Hindlimb muscle (tissue), 1 donor: ENCODE measurements at regions not wholly inside any gene's neighbourhood (a gene's known extent, or its start where the extent isn't known, plus 50 kb on each side); places are given as distances from the start of the nearest gene placed in this dataset.
A peak's percentile ranks its signal among the peaks of the same experiment; 100 is the strongest.
"Not testable (repeated sequence)": the region's sequence is repeated elsewhere in the genome, so short reads cannot be mapped to it uniquely, and the experiment has no call there.

ENCODE experiments used
- DNase-seq: peaks from one replicate; pipeline ENCODE4 v3.0.0-alpha.2; 2013

- no peak for DNase-seq
Observed at GRCh38 chr12:125312471-125312870, 247.2 kb downstream of the AACS start.

GRCh38 chr12:125314051-125314755 is 249.0 kb downstream of the AACS start:
- DNase-seq = no peak

DNA sequence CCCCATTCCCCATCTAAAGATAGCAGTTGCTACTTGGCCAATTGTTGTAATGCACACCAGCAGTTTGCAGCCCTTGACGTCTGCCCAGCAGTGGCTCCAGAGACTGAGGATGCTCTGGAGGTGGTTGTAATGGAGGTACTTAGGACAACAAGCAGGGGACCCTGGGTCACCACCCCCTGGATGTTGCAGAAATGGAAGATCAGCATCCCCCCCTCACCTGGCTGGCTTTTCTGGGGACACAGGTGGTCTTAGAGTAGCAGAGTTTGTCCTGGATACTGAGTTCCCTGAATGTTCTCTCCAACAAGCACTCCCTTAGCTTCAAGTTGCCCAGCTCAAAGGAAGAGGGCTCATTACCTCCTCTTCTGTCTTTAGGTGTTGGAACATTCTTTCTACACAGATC is 250.5 kb downstream of the AACS start:
- no peak for DNase-seq

DNA sequence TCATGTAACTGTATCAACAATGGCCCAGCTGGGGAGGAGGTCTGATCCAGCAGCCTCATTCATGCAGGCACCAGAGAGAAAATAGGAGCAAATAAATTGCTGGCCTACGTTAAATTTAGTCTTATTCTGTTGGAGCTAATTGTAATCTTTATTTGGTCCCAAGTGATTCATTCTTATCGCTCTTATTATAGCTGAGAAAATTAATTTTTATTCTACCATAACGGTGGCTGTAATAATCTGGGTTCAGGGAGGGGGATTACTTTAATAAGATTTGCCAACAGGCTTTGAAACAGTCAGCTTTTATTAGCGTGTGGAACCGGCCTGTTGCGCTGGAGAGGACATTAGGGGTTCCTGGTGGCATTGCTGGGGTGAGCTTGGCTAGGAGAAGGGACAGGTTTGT is 254.9 kb downstream of the AACS start:
- no peak for DNase-seq

- no peak for DNase-seq
Observed at GRCh38 chr12:125324861-125325490, 259.7 kb downstream of the AACS start.

GRCh38 chr12:125329239-125330102 is 264.2 kb downstream of the AACS start:
- no peak for DNase-seq

GRCh38 chr12:125330645-125331341 is 265.6 kb downstream of the AACS start:
- DNase-seq = peak; percentile 49

- no peak for DNase-seq
Observed at GRCh38 chr12:125331342-125332052, 266.3 kb downstream of the AACS start.

DNA sequence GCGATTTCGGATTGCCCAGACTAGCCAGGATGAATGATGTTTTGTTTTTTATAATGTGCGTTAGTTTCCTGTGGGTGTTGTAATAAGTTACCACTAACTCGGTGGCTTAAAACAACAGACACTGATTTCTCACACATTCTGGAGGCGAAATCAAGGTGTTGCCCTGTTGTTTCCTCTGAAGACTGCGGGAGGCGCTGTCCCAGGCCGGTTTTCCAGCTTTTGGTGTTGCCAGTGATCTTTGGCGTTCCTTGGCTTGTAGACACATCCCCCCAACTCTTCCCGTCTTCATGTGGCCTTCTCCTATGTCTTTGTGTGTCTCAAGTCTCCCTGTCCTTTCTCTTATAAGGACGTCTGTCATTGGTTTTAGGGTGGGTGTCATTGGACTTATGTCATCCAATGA is 267.7 kb downstream of the AACS start:
- DNase-seq = no peak

GRCh38 chr12:125336246-125336645 is 271.0 kb downstream of the AACS start:
- no peak for DNase-seq

GRCh38 chr12:125340791-125341190 is 275.6 kb downstream of the AACS start:
- DNase-seq = peak; percentile 76

DNA sequence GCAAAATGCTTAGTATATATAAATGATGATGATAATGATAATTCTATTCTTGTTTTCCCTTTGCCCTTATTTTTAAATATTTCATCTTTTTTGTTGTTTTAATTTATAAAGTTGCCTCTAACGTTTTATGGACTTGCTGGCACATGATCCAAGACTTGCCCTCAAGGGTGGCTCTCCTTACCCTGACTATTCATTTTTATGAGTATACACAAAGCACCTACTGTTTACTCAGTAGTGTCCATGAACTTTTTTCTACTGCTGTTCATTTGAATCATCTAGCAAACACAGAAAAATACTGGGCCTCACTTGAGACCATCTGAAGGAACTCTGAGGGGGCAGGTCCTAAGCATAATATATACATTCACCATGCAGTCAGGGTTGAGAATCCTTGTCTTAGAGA is 276.2 kb downstream of the AACS start:
- no peak for DNase-seq

DNA sequence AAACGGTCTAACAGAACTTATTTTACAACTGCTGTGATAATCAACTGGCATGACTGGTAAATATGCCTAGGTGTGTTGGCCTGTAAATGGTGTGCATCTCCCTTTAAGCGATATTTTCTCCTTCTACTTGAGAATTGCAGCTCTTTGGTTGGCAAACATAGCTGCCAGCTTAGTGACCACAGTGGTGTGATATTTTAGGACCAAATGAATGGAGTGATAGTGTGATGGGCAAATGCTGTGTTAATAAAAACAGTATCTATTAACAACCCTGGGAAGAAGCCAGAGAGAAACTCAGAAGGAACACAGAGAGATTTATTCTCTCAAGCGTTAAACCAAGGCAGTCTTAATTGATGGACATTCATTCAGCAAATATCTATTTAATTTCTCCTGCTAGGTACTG is 278.4 kb downstream of the AACS start:
- DNase-seq = no peak

DNA sequence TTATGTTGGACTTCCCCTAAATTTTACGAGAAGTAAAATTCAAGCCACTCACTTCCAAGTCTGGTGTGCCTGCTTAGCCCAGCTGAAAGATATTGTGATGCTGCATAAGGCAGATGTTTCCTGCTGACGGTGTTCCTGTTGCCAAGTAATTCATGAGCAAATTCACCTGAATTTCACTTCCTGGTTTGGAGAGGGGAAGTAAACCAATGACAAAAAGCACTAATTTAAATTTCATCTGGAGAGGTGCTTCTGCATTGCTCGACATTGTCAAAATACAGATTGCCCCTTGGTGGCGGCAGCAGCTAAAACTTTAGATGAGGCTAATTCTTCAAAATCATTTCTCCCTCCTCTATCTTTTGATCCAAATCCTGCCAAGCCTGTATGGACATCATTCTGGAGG is 281.1 kb downstream of the AACS start:
- DNase-seq = no peak

- DNase-seq = no peak
Observed at GRCh38 chr12:125351788-125352187, 286.6 kb downstream of the AACS start.

GRCh38 chr12:125353002-125353401 is 287.8 kb downstream of the AACS start:
- DNase-seq = not testable (repeated sequence)

DNA sequence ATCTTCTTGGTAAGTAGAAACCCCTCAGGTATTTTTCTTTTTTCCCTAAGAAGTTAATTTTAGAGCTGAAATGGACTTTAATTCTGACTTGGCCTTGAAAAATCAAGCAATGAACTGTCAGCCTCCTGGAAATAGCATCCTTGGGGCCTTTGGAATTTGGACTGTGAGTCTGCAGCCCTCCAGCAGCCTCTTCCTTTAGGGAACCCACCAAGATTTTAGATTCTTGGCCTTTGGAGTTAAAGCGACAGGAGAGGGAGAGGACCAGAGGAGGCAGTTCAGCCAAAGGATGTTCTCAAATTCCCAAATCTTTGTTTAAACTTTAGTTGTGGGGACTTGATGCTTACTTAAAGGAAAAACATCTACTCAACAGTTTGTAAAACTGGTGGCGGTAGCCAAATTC is 288.6 kb downstream of the AACS start:
- DNase-seq = peak; percentile 13

- no peak for DNase-seq
Observed at GRCh38 chr12:125355614-125356013, 290.4 kb downstream of the AACS start.

GRCh38 chr12:125356111-125356510 is 290.9 kb downstream of the AACS start:
- DNase-seq = no peak

DNA sequence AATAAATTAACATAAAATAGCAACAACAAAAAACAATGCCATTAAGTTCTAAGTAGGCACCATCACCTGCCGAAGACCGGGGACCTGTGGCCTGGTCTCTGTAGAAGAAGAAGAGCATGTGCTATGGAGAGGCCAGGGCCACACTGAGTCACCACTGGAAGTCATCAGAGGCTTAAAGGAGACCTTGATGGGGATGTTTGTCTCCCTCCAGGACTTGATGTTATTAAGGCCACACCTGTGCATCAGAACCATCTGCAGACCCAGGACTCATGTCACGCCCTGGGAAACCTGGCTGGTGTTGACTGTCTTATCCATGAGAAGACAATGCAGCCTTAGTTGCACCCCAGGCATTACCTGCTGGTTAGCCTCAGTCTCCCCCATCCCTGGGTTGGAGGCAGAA is 292.3 kb downstream of the AACS start:
- DNase-seq = no peak

DNA sequence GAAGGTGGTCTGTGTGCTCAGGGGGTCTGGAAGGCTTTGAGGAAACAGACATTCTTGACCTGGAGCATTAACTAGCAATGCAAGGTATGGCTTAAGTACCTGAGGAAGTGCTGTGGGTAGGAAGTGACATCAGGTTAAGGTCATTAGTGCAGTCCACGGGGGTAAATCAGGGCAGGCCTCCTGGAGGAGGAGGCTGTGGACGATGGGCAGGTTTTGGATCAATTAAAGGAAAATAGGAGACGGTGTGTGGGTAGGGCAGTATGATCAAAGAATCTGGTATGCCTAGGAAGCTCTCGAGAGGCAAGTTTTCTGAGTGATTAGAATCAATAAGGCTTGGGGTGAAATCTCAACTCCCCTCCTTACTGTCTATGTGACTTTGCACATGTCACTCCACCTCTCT is 295.3 kb downstream of the AACS start:
- no peak for DNase-seq

GRCh38 chr12:125371033-125371432 is 305.8 kb downstream of the AACS start:
- no peak for DNase-seq
